ENCODE measurements at regions not wholly inside any gene's neighbourhood (a gene's known extent, or its start where the extent isn't known, plus 50 kb on each side); places are given as distances from the start of the nearest gene placed in this dataset.
"Not testable (repeated sequence)": the region's sequence is repeated elsewhere in the genome, so short reads cannot be mapped to it uniquely, and the experiment has no call there.

DNA sequence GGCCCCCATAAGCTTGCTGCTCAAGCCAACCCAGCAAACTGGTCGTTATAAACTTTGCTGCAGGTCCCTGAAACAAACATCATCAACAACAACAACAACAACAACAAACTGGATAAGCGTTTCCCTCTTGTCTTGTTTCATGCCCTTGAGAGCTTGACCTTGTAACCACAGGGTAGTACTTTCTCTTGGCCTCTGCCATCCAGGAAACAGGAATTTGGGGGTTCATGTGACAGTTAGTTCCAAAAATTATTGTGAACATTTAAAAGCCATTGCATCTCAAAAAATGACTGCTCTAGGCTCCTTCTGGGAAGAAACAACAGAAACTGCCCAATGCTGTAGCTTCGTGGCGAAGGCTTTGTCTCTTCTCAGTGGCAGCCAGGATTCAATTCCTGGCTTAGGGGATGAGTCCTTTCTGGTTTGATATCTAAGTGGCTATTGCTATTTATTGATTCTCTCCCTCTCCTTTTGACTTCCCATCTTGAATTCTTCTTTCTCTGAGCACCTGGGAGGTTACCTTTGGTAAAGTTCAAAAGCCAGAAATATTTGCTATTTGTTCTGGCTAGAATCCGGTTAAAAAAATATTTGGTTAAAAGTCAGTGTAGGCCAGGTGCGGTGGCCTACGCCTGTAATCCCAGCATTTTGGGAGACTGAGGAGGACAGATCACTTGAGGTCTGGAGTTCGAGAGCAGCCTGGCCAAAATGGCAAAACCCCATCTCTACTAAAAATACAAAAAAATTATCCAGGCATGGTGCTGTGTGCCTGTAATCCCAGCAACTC is 52.0 kb upstream of the CPM start:
- no peak for DNase-seq (ENCODE audit: low read depth in 2 of 3, low spot score in 2 of 3)

DNA sequence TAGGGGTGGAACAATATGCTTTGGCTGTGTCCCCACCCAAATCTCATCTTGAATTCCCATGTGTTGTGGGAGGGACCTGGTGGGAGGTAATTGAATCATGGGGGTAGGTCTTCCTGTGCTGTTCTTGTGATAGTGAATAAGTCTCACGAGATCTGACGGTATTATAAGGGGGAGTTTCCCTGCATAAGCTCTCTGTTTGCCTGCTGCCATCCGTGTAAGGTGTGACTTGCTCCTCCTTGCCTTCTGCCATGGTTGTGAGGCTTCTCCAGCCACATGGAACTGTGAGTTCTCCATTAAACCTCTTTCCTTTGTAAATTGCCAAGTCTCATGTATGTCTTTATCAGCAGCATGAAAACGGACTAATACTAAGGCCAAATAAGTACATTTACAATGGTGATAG is 64.6 kb upstream of the CPM start:
- DNase-seq (ENCODE audit: low read depth in 2 of 3, low spot score in 2 of 3), result not testable (repeated sequence)

- DNase-seq (ENCODE audit: low read depth in 2 of 3, low spot score in 2 of 3), result no peak
Measured at GRCh38 chr12:68998041-68998440, 65.1 kb upstream of the CPM start.

DNA sequence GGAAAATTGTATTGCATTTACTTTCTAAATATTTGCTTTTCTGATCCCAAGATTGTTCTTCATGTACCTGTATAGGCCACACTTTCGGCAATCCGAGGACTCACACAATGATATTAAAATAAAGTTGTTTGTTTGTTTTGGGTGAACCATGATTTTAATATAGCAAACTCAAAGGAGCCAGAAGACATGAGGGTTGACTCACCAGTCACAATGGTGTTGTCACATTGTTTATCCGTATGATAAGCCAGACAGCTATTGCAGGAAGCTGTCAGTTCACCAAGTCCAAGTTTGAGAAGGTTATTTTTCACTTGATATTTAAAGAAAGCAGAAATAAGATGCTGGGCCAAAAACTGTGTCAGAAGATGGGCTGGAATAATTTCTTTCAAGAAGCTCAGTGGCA is 67.1 kb upstream of the CPM start:
- DNase-seq (ENCODE audit: low read depth in 2 of 3, low spot score in 2 of 3), result no peak

DNA sequence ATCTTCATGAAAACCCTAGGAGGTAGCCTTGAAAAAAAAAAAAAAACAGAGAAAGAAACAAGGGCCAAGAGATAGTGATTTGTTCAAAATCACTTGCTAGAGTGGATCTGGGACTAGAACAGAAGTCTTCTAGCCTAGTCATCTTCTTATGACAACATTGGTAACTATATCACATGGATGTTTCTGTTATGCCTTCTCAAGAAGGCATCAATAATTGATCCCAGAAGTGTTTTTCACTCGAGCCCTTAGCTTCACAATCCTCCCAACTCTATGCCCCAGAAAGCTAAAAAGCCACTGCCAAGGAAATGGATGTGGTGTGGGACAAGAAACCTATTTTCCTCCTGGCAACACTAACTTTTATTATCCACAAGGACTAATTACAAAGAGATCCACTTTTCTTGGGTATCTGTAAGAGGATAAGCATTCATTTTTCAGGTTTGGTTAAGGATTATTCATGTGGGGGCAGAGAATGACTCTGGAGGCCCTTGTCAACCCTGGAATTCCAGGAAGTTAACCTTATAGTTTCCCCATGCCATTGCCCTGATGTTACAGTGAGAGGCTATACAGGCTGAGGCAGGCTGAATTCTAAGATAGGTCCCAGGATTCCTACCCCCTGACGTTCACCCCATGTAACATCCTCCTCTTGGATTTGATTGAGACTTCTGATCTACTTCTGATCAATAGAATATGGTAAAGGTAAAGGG is 67.7 kb upstream of the CPM start:
- DNase-seq (ENCODE audit: low read depth in 2 of 3, low spot score in 2 of 3), result no peak

DNA sequence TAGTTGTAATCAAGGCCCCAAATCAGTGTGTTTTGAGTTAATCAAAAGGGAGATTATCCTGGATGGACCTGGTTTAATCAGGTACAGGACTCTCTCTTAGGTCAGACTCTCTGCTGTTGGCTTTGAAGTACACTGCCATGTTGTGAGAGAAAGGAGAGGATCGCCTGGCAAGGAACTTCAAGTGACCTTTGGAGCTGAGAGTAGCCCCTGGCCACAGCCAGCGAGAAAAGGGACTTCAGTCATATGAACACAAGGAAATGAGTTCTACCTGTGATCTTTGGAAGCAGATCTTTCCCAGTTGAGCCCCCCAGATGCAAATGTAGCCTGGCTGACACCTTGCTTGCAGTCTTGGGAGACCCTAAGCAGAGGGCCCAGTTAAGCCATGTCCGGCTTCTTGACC is 68.3 kb upstream of the CPM start:
- no peak for DNase-seq (ENCODE audit: low read depth in 2 of 3, low spot score in 2 of 3)

DNA sequence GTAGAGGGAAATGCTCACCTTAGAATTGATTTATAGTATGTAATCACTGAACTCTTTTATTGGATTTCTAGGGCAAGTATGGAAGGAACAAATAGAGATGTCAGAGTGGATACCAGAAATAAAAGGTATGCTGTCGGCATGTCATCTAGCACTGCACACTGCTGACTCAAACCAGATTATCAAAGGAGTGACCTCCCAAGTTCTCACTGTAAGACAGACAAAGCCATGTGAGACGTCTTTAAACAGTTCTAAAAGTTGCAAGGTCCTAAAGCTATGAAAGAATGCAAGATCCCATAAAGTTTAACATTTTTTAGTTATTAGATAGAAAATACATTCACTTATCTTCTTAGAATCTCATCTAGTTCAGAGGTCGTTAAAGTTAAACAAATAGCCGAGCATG is 70.0 kb upstream of the CPM start:
- no peak for DNase-seq (ENCODE audit: low read depth in 2 of 3, low spot score in 2 of 3)

GRCh38 chr12:69003991-69004390 is 71.0 kb upstream of the CPM start:
- no peak for DNase-seq (ENCODE audit: low read depth in 2 of 3, low spot score in 2 of 3)

GRCh38 chr12:69007101-69007854 is 74.3 kb upstream of the CPM start:
- DNase-seq (ENCODE audit: low read depth in 2 of 3, low spot score in 2 of 3), result no peak

DNA sequence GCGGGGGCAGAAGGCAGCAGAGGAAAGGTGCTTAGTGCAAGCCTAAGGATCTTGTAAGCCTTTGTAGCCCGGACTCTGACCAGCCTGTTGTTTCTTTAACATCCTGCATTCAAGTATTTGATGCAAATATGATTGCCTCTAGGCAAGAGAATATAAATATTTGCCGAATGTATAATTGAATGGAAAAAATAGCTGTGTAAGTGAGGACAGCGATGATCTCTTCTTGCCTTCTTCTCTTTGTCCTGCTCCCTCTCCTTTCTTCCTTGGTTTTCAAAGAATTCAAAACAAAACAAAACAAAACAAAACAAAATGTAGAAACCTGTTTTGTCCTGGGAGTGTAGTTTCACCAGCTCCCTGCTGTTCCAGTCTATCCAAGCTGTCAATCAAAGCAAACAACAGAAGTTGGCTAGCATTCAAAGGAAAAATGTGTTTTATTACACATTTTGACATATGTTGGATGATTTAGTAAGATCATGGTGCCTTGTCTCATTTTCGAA is 74.9 kb upstream of the CPM start:
- DNase-seq (ENCODE audit: low read depth in 2 of 3, low spot score in 2 of 3), result no peak

DNA sequence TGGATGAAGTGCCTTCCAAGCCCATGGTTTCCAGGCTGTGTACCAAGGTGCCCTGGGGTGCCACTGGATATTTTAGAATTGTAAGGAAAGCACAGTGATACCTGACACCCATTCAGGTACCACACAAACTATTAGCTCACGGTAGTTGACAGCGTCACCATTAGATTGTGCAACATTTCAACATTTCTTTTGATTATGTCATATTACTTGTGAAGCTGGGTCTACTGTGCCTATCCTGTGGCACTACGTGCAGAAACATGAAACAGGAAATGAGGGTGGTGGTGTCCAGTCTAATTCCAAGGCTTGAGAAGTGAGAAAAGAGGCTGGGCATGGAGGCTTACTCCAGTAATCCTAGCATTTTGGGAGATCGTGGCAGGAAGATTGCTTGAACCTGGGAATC is 75.5 kb upstream of the CPM start:
- DNase-seq (ENCODE audit: low read depth in 2 of 3, low spot score in 2 of 3), result no peak

- no peak for DNase-seq (ENCODE audit: low read depth in 2 of 3, low spot score in 2 of 3)
Measured at GRCh38 chr12:69014047-69014446, 81.1 kb upstream of the CPM start.

- DNase-seq (ENCODE audit: low read depth in 2 of 3, low spot score in 2 of 3), result no peak
Measured at GRCh38 chr12:69015017-69015416, 82.0 kb upstream of the CPM start.

GRCh38 chr12:69015831-69016230 is 82.9 kb upstream of the CPM start:
- DNase-seq (ENCODE audit: low read depth in 2 of 3, low spot score in 2 of 3), result no peak

- DNase-seq (ENCODE audit: low read depth in 2 of 3, low spot score in 2 of 3), result no peak
Measured at GRCh38 chr12:69019082-69019481, 86.1 kb upstream of the CPM start.

DNA sequence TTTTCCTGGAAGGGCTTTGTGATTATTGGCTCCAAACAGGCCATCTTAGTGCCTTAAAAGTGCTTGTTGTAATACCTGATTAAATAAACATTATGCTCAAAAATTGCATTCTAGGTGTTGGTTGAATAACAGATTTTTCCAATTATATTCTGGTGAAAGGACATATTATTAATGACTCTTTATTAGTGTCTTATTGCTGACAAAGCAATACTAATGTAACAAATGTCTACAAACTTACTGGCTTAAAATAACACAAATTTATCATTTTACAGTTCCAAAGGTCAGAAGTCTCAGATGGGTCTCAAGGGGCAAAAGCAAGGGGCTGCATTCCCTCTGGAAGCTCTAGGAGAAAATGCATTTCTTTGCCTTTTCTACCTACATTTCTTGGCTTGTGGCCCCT is 86.9 kb upstream of the CPM start:
- no peak for DNase-seq (ENCODE audit: low read depth in 2 of 3, low spot score in 2 of 3)

- DNase-seq (ENCODE audit: low read depth in 2 of 3, low spot score in 2 of 3), result no peak
Measured at GRCh38 chr12:69022674-69023073, 89.7 kb upstream of the CPM start.

- no peak for DNase-seq (ENCODE audit: low read depth in 2 of 3, low spot score in 2 of 3)
Measured at GRCh38 chr12:69023840-69024239, 90.9 kb upstream of the CPM start.

- DNase-seq (ENCODE audit: low read depth in 2 of 3, low spot score in 2 of 3), result no peak
Measured at GRCh38 chr12:69024413-69024812, 91.4 kb upstream of the CPM start.

DNA sequence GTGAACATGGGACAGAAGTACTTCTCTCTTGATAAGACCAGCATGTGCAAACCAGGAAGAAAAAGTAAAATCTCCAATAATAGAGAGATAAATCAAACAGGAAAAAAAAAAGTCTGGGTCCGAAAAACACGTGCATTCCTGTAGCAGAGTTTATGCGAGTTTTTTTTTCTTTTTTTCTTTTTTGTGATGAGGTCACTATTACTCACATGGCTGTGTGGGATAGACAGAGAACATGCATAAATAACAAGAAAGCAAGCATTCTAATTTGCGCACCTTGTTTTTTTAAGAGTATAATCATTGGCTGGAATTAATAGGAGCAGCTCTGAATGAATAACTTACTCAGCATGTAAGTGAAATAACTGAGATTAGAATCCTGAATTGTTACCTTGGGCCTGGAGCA is 91.9 kb upstream of the CPM start:
- no peak for DNase-seq (ENCODE audit: low read depth in 2 of 3, low spot score in 2 of 3)

DNA sequence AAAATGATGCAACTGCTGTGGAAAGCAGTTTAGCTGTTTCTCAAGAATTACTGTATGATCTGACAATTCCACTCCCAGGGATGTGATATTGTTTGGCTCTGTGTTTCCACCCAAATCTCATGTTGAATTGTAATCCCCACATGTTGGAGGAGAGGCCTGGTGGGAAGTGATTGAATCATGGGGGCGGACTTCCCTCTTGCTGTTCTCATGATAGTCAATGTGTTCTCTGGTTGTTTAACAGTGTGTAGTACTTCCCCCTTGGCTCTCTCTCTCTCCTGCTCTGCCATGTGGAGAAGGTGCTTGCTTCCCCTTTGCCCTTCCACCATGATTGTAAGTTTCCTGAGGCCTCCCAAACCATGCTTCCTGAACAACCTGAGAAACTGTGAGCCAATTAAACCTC is 93.4 kb upstream of the CPM start:
- DNase-seq (ENCODE audit: low read depth in 2 of 3, low spot score in 2 of 3), result no peak

- no peak for DNase-seq (ENCODE audit: low read depth in 2 of 3, low spot score in 2 of 3)
Measured at GRCh38 chr12:69027411-69027881, 94.5 kb upstream of the CPM start.

Measured in activated CD8-positive, alpha-beta memory T cell treated with anti-CD3 and anti-CD28 coated beads for 48 hours (primary cell).